ENCODE measurements at regions not wholly inside any gene's neighbourhood (a gene's known extent, or its start where the extent isn't known, plus 50 kb on each side); places are given as distances from the start of the nearest gene placed in this dataset.

GRCh38 chr13:37257051-37257450 is 151.6 kb upstream of the CSNK1A1L start:
- no peaks in the 10 kb centered on the region for H3K4me1 ChIP-seq (ENCODE audit: control insufficient read depth, insufficient read depth, low read length)
- H3K27ac ChIP-seq (ENCODE audit: extremely low read depth, low read depth, low read length) = no peak overlapping the region
- no peaks in the 10 kb centered on the region for H3K9me3 ChIP-seq (ENCODE audit: control insufficient read depth, insufficient read depth, low read depth, low read length)
- no peaks in the 10 kb centered on the region for H3K36me3 ChIP-seq (ENCODE audit: control insufficient read depth in 2 of 2, insufficient read depth in 1 of 2, low read length in 2 of 2)
- no peak for TF ChIP-seq ZNF560 (tag by site-specific recombination; IDR thresholded peaks at IDR 0.05; ENCODE audit: borderline replicate concordance)
- TF ChIP-seq ZNF362 (tag by site-specific recombination; IDR thresholded peaks at IDR 0.05) = no peak
- TF ChIP-seq, protein P1, sequence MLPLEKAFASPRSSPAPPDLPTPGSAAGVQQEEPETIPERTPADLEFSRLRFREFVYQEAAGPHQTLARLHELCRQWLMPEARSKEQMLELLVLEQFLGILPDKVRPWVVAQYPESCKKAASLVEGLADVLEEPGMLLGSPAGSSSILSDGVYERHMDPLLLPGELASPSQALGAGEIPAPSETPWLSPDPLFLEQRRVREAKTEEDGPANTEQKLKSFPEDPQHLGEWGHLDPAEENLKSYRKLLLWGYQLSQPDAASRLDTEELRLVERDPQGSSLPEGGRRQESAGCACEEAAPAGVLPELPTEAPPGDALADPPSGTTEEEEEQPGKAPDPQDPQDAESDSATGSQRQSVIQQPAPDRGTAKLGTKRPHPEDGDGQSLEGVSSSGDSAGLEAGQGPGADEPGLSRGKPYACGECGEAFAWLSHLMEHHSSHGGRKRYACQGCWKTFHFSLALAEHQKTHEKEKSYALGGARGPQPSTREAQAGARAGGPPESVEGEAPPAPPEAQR (tag by site-specific recombination; IDR thresholded peaks at IDR 0.05) = no peak
- no peak for TF ChIP-seq BCL11B (tag by site-specific recombination; IDR thresholded peaks at IDR 0.05; ENCODE audit: low read depth)
- TF ChIP-seq ZNF664 (tag by site-specific recombination; IDR thresholded peaks at IDR 0.05) = no peak
- TF ChIP-seq ZNF19 (tag by site-specific recombination; IDR thresholded peaks at IDR 0.05; ENCODE audit: low read depth) = no peak
- TF ChIP-seq ZNF311 (tag by site-specific recombination; IDR thresholded peaks at IDR 0.05; ENCODE audit: borderline replicate concordance) = no peak
- ChIA-PET POLR2A (no interaction called here), CTCF (no interaction called here)
- no peak overlapping the region for H3K4me3 ChIP-seq (ENCODE audit: low read depth, low read length)

DNA sequence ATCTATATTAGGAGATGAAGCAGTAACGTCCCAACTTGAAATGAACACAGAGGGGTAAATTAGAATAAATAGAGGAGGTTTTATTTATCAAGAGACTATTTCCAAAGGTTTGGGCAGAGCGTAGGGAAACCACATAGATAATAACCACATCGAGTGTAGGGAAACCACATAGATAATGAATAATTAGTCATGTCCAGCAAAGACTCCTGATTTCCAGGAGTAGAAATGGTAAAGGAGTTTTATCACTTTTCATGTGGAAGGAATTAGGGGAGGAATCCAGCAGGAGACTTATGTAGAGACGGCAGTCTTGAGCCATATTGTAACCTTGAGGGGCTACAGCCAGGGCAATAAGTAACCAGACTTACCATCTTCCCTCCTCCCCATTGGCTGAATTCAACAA is 136.3 kb upstream of the CSNK1A1L start:
- ChIA-PET CTCF (no interaction called here), POLR2A (no interaction called here)
- Histone ChIP-seq H3K9me3 (ENCODE audit: control insufficient read depth, insufficient read depth, low read depth, low read length) (no peaks in the 10 kb centered on the region), H3K36me3 (ENCODE audit: control insufficient read depth in 2 of 2, insufficient read depth in 1 of 2, low read length in 2 of 2) (no peaks in the 10 kb centered on the region), H3K27ac (ENCODE audit: extremely low read depth, low read depth, low read length) (no peak overlapping the region), H3K4me3 (ENCODE audit: low read depth, low read length) (no peak overlapping the region), H3K4me1 (ENCODE audit: control insufficient read depth, insufficient read depth, low read length) (no peaks in the 10 kb centered on the region)
- TF ChIP-seq ZFHX2 (tag by site-specific recombination; conservative IDR thresholded peaks at IDR 0.05) (no peak), ZNF16 (tag by site-specific recombination; IDR thresholded peaks at IDR 0.05; ENCODE audit: low read depth) (no peak), ZSCAN4 (tag by site-specific recombination; IDR thresholded peaks at IDR 0.05) (no peak), ZNF148 (tag by site-specific recombination; IDR thresholded peaks at IDR 0.05; ENCODE audit: borderline replicate concordance) (no peak), ZNF132 (tag by site-specific recombination; IDR thresholded peaks at IDR 0.05; ENCODE audit: borderline replicate concordance) (no peak), ZNF19 (tag by site-specific recombination; IDR thresholded peaks at IDR 0.05; ENCODE audit: low read depth) (no peak), ZNF280C (tag by site-specific recombination; IDR thresholded peaks at IDR 0.05) (no peak), KLF10 (tag by site-specific recombination; IDR thresholded peaks at IDR 0.05) (no peak), TRIM28 (IDR thresholded peaks at IDR 0.05; ENCODE audit: borderline replicate concordance, low read length) (no peak), ZNF639 (tag by site-specific recombination; IDR thresholded peaks at IDR 0.05) (no peak), ZNF394 (tag by site-specific recombination; IDR thresholded peaks at IDR 0.05; ENCODE audit: borderline replicate concordance) (no peak)
- TF ChIP-seq, protein P2, sequence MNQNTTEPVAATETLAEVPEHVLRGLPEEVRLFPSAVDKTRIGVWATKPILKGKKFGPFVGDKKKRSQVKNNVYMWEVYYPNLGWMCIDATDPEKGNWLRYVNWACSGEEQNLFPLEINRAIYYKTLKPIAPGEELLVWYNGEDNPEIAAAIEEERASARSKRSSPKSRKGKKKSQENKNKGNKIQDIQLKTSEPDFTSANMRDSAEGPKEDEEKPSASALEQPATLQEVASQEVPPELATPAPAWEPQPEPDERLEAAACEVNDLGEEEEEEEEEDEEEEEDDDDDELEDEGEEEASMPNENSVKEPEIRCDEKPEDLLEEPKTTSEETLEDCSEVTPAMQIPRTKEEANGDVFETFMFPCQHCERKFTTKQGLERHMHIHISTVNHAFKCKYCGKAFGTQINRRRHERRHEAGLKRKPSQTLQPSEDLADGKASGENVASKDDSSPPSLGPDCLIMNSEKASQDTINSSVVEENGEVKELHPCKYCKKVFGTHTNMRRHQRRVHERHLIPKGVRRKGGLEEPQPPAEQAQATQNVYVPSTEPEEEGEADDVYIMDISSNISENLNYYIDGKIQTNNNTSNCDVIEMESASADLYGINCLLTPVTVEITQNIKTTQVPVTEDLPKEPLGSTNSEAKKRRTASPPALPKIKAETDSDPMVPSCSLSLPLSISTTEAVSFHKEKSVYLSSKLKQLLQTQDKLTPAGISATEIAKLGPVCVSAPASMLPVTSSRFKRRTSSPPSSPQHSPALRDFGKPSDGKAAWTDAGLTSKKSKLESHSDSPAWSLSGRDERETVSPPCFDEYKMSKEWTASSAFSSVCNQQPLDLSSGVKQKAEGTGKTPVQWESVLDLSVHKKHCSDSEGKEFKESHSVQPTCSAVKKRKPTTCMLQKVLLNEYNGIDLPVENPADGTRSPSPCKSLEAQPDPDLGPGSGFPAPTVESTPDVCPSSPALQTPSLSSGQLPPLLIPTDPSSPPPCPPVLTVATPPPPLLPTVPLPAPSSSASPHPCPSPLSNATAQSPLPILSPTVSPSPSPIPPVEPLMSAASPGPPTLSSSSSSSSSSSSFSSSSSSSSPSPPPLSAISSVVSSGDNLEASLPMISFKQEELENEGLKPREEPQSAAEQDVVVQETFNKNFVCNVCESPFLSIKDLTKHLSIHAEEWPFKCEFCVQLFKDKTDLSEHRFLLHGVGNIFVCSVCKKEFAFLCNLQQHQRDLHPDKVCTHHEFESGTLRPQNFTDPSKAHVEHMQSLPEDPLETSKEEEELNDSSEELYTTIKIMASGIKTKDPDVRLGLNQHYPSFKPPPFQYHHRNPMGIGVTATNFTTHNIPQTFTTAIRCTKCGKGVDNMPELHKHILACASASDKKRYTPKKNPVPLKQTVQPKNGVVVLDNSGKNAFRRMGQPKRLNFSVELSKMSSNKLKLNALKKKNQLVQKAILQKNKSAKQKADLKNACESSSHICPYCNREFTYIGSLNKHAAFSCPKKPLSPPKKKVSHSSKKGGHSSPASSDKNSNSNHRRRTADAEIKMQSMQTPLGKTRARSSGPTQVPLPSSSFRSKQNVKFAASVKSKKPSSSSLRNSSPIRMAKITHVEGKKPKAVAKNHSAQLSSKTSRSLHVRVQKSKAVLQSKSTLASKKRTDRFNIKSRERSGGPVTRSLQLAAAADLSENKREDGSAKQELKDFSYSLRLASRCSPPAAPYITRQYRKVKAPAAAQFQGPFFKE (tag by site-specific recombination; IDR thresholded peaks at IDR 0.05; ENCODE audit: borderline replicate concordance) = no peak

Data from HEK293 (cell line).